ENCODE measurements at regions not wholly inside any gene's neighbourhood (a gene's known extent, or its start where the extent isn't known, plus 50 kb on each side); places are given as distances from the start of the nearest gene placed in this dataset.

DNA sequence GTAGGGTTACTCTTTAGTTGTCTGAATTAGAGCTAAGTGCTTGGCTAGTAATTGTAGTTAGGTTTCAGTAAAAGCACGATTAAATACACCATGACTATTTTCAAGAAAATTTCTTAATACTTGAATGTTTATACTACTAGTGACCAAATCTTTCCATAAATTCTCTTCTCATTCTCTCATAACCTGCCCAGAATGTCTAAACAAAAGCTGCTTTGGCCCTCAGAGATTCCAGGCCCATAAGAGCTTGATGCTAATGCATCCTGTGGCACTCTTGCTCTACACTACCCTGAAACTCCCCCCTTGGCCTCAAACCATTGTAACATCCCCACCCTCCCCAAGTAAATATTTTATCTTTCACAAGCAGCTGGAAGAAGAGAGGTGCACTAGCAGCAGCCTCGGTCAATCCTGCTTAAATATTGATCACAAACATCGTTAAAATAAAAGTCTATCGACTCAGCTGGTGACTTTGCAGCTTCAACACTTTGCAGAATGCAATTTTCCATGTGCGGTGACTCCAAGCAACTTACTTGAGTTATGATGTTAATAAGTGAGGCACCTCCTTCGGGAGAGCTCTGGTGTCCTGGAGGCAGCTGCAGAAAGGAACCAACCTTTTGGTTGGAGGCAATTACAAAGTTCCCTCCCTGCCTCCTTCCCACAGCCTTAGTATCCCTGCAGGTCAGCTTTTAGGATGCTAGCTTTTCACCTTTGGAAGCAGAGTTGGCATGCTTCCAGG lies 315.6 kb upstream of the PLXNA2 start:
- Mint-ChIP-seq H3K27ac (no peak overlapping the region), H3K4me3 (no peak overlapping the region), H3K36me3 (ENCODE audit: low read depth) (no peaks in the 10 kb centered on the region), H3K4me1 (no peaks in the 10 kb centered on the region), H3K9me3 (no peaks in the 10 kb centered on the region), H3K27me3 (ENCODE audit: insufficient read depth, low read depth, poor library complexity) (no peaks in the 10 kb centered on the region)
- no peak overlapping the region for H3K4me2 ChIP-seq
- no peaks in the 10 kb centered on the region for H3K4me1 ChIP-seq (ENCODE audit: insufficient read depth)
- no peak overlapping the region for H3K27ac ChIP-seq (ENCODE audit: low read depth)
- H3F3A ChIP-seq (replicated peaks; ENCODE audit: low read depth): no peaks in the 10 kb centered on the region
- ATAC-seq (no peak), DNase-seq (ENCODE audit: low spot score) (no peak)
- H2AFZ ChIP-seq: no peak overlapping the region
- H3K4me3 ChIP-seq: no peak overlapping the region
- peaks cover 5% of the 10 kb centered on the region; the same call in 1 of the 2 replicates for H3K9me2 ChIP-seq (ENCODE audit: insufficient read depth)
- no peaks in the 10 kb centered on the region for H4K20me1 ChIP-seq (replicated peaks; ENCODE audit: insufficient read depth)
- H3K27me3 ChIP-seq (ENCODE audit: insufficient read depth): no peaks in the 10 kb centered on the region
- H3K36me3 ChIP-seq (ENCODE audit: insufficient read depth): no peaks in the 10 kb centered on the region
- TF ChIP-seq, protein P1, sequence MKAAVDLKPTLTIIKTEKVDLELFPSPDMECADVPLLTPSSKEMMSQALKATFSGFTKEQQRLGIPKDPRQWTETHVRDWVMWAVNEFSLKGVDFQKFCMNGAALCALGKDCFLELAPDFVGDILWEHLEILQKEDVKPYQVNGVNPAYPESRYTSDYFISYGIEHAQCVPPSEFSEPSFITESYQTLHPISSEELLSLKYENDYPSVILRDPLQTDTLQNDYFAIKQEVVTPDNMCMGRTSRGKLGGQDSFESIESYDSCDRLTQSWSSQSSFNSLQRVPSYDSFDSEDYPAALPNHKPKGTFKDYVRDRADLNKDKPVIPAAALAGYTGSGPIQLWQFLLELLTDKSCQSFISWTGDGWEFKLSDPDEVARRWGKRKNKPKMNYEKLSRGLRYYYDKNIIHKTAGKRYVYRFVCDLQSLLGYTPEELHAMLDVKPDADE (IDR thresholded peaks at IDR 0.05): no peak
- TF ChIP-seq, protein P2, sequence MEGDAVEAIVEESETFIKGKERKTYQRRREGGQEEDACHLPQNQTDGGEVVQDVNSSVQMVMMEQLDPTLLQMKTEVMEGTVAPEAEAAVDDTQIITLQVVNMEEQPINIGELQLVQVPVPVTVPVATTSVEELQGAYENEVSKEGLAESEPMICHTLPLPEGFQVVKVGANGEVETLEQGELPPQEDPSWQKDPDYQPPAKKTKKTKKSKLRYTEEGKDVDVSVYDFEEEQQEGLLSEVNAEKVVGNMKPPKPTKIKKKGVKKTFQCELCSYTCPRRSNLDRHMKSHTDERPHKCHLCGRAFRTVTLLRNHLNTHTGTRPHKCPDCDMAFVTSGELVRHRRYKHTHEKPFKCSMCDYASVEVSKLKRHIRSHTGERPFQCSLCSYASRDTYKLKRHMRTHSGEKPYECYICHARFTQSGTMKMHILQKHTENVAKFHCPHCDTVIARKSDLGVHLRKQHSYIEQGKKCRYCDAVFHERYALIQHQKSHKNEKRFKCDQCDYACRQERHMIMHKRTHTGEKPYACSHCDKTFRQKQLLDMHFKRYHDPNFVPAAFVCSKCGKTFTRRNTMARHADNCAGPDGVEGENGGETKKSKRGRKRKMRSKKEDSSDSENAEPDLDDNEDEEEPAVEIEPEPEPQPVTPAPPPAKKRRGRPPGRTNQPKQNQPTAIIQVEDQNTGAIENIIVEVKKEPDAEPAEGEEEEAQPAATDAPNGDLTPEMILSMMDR (conservative IDR thresholded peaks at IDR 0.05; ENCODE audit: low read depth in 2 of 2): no peak
- TF ChIP-seq JUNB (IDR thresholded peaks at IDR 0.05; ENCODE audit: unreplicated experiment) (no peak), REST (IDR thresholded peaks at IDR 0.05; ENCODE audit: unreplicated experiment) (no peak), EZH2 (IDR thresholded peaks at IDR 0.05; ENCODE audit: low read depth, unreplicated experiment) (no peak), CREB1 (CRISPR knock-in tag; IDR thresholded peaks at IDR 0.05; ENCODE audit: low read depth) (no peak), EZH2phosphoT487 (IDR thresholded peaks at IDR 0.05; ENCODE audit: unreplicated experiment) (no peak), NANOG (IDR thresholded peaks at IDR 0.05; ENCODE audit: borderline replicate concordance) (no peak), POLR2AphosphoS5 (IDR thresholded peaks at IDR 0.05; ENCODE audit: low read depth) (no peak)
- H3K79me2 ChIP-seq (replicated peaks; ENCODE audit: insufficient read depth): no peaks in the 10 kb centered on the region

Measured in GM23338 (cell line).